Fibroblast of lung (primary cell): ENCODE measurements at regions not wholly inside any gene's neighbourhood (a gene's known extent, or its start where the extent isn't known, plus 50 kb on each side); places are given as distances from the start of the nearest gene placed in this dataset.

ENCODE experiments used
- DNase-seq, 2 donors: peaks; one replicate each; pipeline versions ENCODE4 v3.0.0 to v3.0.0-alpha.2; 2010; ENCODE audit warnings: low read depth in 2 of 2
- H2AFZ ChIP-seq: 2 replicates; pipeline ENCODE4 v1.5.1; 2012; ENCODE audit warnings: low read length, control low read depth, inconsistent platforms
- H3K27ac ChIP-seq: 2 replicates; pipeline ENCODE4 v1.5.1; 2011; ENCODE audit warnings: low read length, control low read depth; ENCODE audit not compliant: insufficient read depth
- H3K27me3 ChIP-seq: 2 replicates; pipeline ENCODE4 v1.5.1; 2011; ENCODE audit warnings: mild to moderate bottlenecking, low read length; ENCODE audit not compliant: control insufficient read depth, insufficient read depth
- H3K36me3 ChIP-seq: 2 replicates; pipeline ENCODE4 v1.5.1; 2011; ENCODE audit warnings: low read length; ENCODE audit not compliant: control insufficient read depth, insufficient read depth
- H3K4me1 ChIP-seq: 2 replicates; pipeline ENCODE4 v1.5.1; 2011; ENCODE audit warnings: low read length; ENCODE audit not compliant: control insufficient read depth, insufficient read depth; ENCODE audit errors: extremely low read depth
- H3K4me2 ChIP-seq: 2 replicates; pipeline ENCODE4 v1.5.1; 2011; ENCODE audit warnings: low read length, control low read depth; ENCODE audit not compliant: insufficient read depth; ENCODE audit errors: extremely low read depth
- H3K4me3 ChIP-seq, 4 experiments: fragments of 200-600 bp in 1 of 4; sonication (generic) in 1 of 4; replicated peaks in 1 of 4; 2 replicates each; pipeline ENCODE4 v1.5.1; 2011 to 2016; ENCODE audit warnings: low read length in 4 of 4, low read depth in 3 of 4, mild to moderate bottlenecking in 3 of 4, control low read depth in 2 of 4, inconsistent platforms in 1 of 4, mixed read lengths in 1 of 4; ENCODE audit not compliant: insufficient read depth in 1 of 4; ENCODE audit errors: control extremely low read depth in 1 of 4
- H3K79me2 ChIP-seq: 2 replicates; pipeline ENCODE4 v1.5.1; 2012; ENCODE audit warnings: mild to moderate bottlenecking, low read length, inconsistent platforms; ENCODE audit not compliant: control insufficient read depth, insufficient read depth
- H3K9ac ChIP-seq: 2 replicates; pipeline ENCODE4 v1.5.1; 2011; ENCODE audit warnings: mild to moderate bottlenecking, low read length, control low read depth; ENCODE audit not compliant: insufficient read depth
- H3K9me3 ChIP-seq: 2 replicates; pipeline ENCODE4 v1.5.1; 2012; ENCODE audit warnings: low read depth, low read length; ENCODE audit not compliant: control insufficient read depth, insufficient read depth
- H4K20me1 ChIP-seq: 2 replicates; pipeline ENCODE4 v1.5.1; 2011; ENCODE audit warnings: low read length; ENCODE audit not compliant: control insufficient read depth, insufficient read depth; ENCODE audit errors: extremely low read depth
- CTCF ChIP-seq, 2 donors: IDR thresholded peaks in 1 of 2; conservative IDR thresholded peaks in 1 of 2; 1 replicate in 1 of 2; 2 replicates in 1 of 2; pipeline ENCODE4 v1.5.1; 2011 to 2012; ENCODE audit warnings: low read length in 2 of 2, control low read depth in 1 of 2, inconsistent platforms in 1 of 2, low read depth in 1 of 2, mild to moderate bottlenecking in 1 of 2
- EZH2 ChIP-seq: IDR thresholded peaks from 2 replicates; pipeline ENCODE4 v1.5.1; 2012; ENCODE audit warnings: low read length, control low read depth, mild to moderate bottlenecking; ENCODE audit errors: missing control alignments

GRCh38 chr5:57818397-57818796 is 335.8 kb upstream of the ACTBL2 start:
- Histone ChIP-seq H3K27me3 (no peaks in the 10 kb centered on the region), H3K4me1 (peaks cover 9% of the 10 kb centered on the region), H3K27ac (no peak overlapping the region), H3K9me3 (no peaks in the 10 kb centered on the region), H3K4me3 (no peak overlapping the region), H4K20me1 (no peaks in the 10 kb centered on the region), H3K4me2 (no peak overlapping the region), H3K9ac (no peak overlapping the region), H2AFZ (no peak overlapping the region), H3K79me2 (no peaks in the 10 kb centered on the region), H3K36me3 (no peaks in the 10 kb centered on the region)
- DNase-seq = no peak
- no peak for TF ChIP-seq CTCF (conservative IDR thresholded peaks at IDR 0.05 in 1 of 2, IDR thresholded peaks at IDR 0.05 in 1 of 2; ENCODE audit: low read depth in 1 of 2, low read length in 2 of 2)
- TF ChIP-seq EZH2 = no peak

GRCh38 chr5:57817924-57818323 is 335.3 kb upstream of the ACTBL2 start:
- H3K4me3 ChIP-seq = no peak overlapping the region
- peak; percentile 28 to 39 for DNase-seq
- H3K4me1 ChIP-seq = peaks cover 7% of the 10 kb centered on the region
- no peak for TF ChIP-seq EZH2
- TF ChIP-seq CTCF (conservative IDR thresholded peaks at IDR 0.05 in 1 of 2, IDR thresholded peaks at IDR 0.05 in 1 of 2; ENCODE audit: low read depth in 1 of 2, low read length in 2 of 2) = no peak
- H3K36me3 ChIP-seq = no peaks in the 10 kb centered on the region
- H3K4me2 ChIP-seq = no peak overlapping the region
- H4K20me1 ChIP-seq = no peaks in the 10 kb centered on the region
- H3K27me3 ChIP-seq = no peaks in the 10 kb centered on the region
- no peak overlapping the region for H2AFZ ChIP-seq
- H3K27ac ChIP-seq = no peak overlapping the region
- H3K9me3 ChIP-seq = no peaks in the 10 kb centered on the region
- H3K9ac ChIP-seq = no peak overlapping the region
- H3K79me2 ChIP-seq = no peaks in the 10 kb centered on the region

GRCh38 chr5:57817001-57817453 is 334.4 kb upstream of the ACTBL2 start:
- H3K9ac ChIP-seq = no peak overlapping the region

More at GRCh38 chr5:57817001-57817453, 334.4 kb upstream of the ACTBL2 start:
- H2AFZ ChIP-seq = no peak overlapping the region
- H3K27ac ChIP-seq = peak overlapping the region; percentile 13
- H3K36me3 ChIP-seq = no peaks in the 10 kb centered on the region
- H3K4me2 ChIP-seq = no peak overlapping the region
- no peaks in the 10 kb centered on the region for H3K27me3 ChIP-seq
- peaks cover 7% of the 10 kb centered on the region for H3K4me1 ChIP-seq
- H4K20me1 ChIP-seq = no peaks in the 10 kb centered on the region
- DNase-seq = peak; percentile 26 to 70
- H3K9me3 ChIP-seq = no peaks in the 10 kb centered on the region
- no peaks in the 10 kb centered on the region for H3K79me2 ChIP-seq
- H3K4me3 ChIP-seq = no peak overlapping the region
- TF ChIP-seq EZH2 (no peak), CTCF (conservative IDR thresholded peaks at IDR 0.05 in 1 of 2, IDR thresholded peaks at IDR 0.05 in 1 of 2; ENCODE audit: low read depth in 1 of 2, low read length in 2 of 2) (no peak)
